GM21447 (cell line): ENCODE measurements at regions not wholly inside any gene's neighbourhood (a gene's known extent, or its start where the extent isn't known, plus 50 kb on each side); places are given as distances from the start of the nearest gene placed in this dataset.
"Not testable (repeated sequence)": the region's sequence is repeated elsewhere in the genome, so short reads cannot be mapped to it uniquely, and the experiment has no call there.

Source experiments
- ATAC-seq: cut with Tn5 transposase; IDR thresholded peaks from one replicate; pipeline ENCODE4 v1.9.1; 2021; ENCODE audit not compliant: unreplicated experiment

GRCh38 chrX:69065451-69065850 lies 99.8 kb downstream of the PJA1 start:
- ATAC-seq: no peak

DNA sequence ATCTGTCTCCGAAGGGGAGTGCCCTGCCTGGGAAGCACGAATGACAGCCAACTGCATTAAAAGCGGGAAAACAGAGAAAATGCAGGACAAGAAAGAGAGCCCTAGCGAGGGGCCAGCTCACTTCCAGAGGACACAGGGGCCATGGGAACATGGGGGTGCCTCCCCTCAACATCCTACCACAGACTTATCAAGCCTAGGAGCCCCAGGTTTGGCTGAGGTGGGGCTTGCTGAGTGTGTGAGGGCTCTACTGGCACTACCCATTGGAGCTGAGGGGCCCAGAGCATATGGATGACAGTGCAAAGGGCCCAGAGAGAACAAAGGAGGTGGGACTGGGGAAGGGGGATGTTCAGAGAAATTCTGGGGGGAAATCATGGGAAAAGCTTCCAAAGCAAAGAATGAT lies 101.8 kb downstream of the PJA1 start:
- ATAC-seq: no peak

- ATAC-seq: no peak
Measured at GRCh38 chrX:69062493-69062892, 102.8 kb downstream of the PJA1 start.

DNA sequence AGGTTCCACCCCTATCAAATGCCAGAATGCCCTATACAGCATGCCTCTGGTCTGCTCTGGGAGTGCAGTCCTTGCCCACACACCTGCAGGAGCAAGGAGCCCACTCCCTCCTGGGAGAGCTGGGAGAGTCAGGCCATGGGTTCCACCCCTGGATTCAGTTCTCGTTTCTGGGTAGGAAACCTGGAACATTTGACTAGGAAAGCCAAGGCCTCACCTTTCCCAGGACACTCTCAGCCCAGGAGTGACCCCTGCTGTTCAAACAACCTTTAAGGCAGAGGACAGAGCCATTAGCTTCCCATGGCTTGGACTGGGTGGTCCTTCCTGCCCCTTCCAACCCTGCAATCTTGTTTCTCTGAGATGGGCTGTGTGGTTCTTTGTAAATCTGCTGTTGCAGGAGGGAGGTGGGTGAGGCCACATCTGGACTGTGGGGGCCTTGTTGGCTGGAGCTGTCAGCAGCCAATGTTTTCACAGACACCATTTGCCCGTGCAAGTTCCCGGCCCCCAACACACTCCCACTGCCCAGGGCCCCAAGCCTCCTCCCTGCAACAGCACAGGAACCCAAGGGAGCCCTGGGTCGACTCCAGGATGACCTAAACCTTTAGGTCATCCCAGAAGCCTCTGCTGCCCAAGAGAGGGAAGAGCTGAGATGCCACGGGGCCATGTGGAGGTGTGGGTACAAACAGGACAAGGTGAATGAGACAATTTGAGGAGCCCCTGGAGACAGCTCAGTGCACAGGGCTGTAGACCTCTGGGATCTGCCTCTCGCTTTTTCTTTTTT lies 104.4 kb downstream of the PJA1 start:
- ATAC-seq: no peak

- no peak for ATAC-seq
Measured at GRCh38 chrX:69055193-69055592, 110.1 kb downstream of the PJA1 start.

GRCh38 chrX:69054497-69054896 lies 110.8 kb downstream of the PJA1 start:
- ATAC-seq: not testable (repeated sequence)

DNA sequence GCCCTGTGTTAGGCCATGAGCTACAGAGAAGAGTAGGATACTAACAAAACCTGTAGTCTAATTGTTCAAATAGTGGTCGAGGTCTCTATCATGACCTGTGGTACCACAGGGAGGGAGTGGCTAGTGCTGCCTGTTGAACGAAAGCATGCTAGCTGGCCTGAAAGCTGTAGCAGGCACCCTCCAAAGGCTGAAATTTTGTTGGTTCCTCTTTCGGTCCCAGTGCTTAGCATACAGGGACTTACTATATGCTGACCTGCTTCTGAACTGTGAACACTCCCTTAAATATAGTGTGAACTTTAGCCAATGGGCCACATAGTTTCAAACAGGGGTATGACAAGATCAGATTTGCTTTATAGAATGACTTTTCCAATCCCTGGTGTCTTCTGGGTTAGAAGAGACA lies 113.4 kb downstream of the PJA1 start:
- no peak for ATAC-seq

GRCh38 chrX:69050051-69050765 lies 115.0 kb downstream of the PJA1 start:
- no peak for ATAC-seq

DNA sequence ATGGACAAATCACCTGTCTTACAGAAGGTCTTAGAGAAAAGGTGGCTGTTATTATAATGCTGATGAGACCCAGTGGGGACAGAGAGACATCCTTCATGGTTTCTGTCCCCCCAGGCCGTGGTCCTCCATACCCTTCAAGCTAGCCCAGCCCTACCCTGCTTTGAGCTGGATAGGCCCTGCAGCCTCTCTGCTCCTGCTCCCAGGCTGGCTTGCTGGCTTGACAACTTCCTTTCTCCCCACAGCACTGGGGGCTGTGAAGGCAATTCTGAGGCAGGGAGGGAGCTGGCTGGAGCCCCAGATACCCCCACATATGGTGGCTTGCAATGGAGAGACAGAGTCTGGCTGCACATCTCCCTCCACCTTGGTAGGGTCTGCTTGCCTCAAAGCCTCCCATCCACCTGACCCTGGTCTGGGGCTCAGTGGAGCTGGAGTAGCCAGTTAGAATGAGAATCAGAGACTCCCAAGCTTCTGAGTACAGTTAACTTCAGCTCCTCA lies 118.2 kb downstream of the PJA1 start:
- no peak for ATAC-seq

DNA sequence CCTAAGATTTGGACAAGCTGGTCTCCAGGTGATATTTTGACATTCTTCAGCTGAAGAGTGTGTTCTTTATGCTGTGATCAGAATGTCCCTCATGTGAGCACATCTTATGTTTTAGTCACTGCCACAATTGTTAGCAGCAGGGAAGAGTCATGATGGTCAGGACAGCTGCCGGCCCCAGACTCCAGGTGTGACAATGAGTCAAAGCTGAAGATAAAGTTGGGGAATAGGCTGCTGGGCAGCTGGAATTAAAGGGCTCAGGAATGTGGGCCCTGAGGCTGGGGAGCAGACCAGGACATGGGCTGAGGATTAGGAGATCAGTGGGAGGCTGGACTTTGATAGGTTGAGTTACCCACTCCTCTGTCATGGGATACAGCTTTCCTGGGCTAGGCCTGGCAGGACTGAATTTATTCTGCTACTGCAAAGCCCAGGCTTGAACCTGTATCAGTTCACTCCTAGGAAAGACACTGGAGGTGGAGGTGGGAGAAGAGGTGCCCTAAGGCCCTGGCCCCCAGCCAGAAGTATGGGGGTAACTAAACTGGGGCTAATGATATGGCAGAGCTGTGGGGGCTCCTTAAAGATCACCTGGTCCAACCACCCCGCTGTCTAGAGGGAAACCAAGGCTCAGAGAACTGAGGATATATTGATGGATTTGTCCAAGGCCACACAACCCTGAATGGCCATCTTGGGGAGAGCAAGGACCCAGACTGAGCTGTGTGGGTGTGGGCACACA lies 119.5 kb downstream of the PJA1 start:
- no peak for ATAC-seq

GRCh38 chrX:69038816-69039215 lies 126.4 kb downstream of the PJA1 start:
- ATAC-seq: no peak

DNA sequence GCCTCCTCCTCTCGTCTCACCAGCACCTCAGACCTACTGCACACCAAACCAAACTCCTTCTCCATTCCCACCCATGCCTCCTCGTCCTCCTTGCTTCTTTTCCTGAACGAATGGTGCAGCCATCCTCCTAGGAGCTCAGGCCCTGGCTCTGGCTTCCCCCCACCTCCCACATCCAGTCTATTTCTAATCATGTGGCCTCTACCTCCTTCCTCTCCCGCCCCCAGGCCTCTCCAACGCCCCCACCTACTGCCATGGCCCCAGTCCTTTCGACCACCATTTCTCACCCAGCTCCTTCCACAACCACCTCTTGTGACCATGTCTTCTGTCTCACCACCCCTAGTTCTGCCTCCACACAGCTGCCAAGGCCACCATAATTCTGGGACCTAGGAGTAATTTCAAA lies 127.1 kb downstream of the PJA1 start:
- ATAC-seq: no peak

GRCh38 chrX:69037786-69038185 lies 127.5 kb downstream of the PJA1 start:
- no peak for ATAC-seq

DNA sequence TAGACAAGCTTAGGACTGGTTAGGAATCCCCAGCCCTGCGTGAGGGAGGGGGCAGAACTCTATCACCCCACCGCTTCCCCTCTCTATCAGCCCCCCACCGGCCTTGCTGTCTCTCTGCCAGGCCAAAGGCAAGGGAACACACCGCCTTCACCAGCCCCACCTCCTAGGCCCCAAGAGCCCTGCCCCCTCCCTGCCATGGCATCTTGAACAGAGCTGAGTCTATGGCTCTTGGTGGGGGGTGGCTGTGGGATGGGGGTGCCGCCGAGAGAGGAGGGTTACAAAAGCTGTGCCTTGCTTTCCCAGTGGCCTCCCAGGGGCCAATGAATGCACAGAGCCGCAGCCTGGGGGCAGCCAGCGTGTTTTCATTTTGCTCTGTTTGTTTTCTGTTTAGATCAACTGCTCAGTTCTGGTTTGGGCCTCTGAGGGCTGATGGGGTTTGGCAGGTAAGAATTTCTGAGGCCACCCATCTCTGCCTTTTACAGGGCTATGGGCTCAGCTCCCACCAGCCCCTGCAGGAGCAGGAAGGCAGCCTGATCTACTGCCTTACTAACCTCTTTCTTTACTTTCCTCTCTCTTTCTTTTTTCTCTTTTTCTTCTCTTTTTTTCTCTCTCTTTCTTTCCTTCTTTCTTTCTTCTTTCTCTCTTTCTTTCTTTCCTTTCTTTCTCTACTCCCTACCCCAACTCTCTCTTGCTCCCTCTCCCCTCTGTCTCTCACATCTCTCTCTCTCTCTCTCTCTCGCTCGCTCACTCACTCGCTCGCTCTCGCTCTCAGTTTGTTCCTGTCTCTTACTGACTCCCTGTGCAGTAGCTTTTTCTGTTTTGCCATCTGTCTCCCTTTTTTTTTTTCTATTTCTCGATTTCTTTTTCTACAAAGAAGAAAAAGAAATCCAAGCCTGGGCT lies 128.3 kb downstream of the PJA1 start:
- ATAC-seq: no peak

DNA sequence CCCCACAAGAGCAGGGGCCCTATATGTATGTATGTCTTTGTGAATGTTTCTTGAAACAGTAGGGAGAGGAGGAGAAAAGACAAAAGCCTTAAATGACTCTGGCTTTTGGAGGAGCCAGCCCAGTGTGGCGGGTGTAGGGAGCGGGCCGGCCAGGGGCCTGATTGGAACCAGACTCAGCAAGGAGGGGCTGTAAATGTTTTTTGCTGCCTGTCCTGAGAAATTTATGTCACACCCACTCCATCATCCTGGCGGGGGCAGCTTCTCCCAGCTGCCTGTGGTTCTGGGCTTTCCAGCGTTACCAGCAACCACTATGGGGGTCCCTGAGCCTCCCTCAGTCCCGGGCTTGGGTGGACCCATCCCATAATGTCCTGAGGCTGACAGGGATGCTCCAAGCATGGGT lies 130.8 kb downstream of the PJA1 start:
- no peak for ATAC-seq

GRCh38 chrX:69033936-69034335 lies 131.3 kb downstream of the PJA1 start:
- no peak for ATAC-seq

GRCh38 chrX:69032601-69033000 lies 132.7 kb downstream of the PJA1 start:
- ATAC-seq: no peak

DNA sequence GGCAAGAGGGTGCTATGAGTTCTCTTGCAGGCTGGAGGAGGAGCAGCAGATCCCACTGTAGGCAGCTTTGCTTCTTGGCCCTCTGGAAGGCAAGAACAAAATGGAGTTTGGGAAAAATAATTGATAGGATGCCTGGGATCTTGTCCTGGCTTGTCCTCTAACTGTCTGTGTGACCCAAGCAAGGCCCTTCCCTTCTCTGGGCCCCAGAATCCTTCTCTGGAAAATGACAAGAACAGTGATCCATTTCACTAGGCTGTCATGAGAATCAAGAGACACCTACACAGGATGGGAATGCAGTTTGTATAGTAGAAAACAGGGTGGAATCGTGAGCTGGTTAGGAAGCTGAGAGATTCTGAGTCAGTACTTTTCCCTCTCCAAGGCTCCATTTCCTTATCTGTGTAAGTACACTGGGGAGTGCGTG lies 133.3 kb downstream of the PJA1 start:
- no peak for ATAC-seq

- ATAC-seq: no peak
Measured at GRCh38 chrX:69031181-69031580, 134.1 kb downstream of the PJA1 start.

- no peak for ATAC-seq
Measured at GRCh38 chrX:69029771-69030170, 135.5 kb downstream of the PJA1 start.

GRCh38 chrX:69028761-69029120 lies 136.5 kb downstream of the PJA1 start:
- ATAC-seq: no peak
